IgD-negative memory B cell (primary cell): ENCODE measurements at regions not wholly inside any gene's neighbourhood (a gene's known extent, or its start where the extent isn't known, plus 50 kb on each side); places are given as distances from the start of the nearest gene placed in this dataset.

Experiments used
- H3K27ac Mint-ChIP-seq, 3 donors: one replicate each; pipeline ENCODE4 v1.8.0; 2020 to 2022; ENCODE audit warnings: mild to moderate bottlenecking in 3 of 3, mixed read lengths in 3 of 3, moderate library complexity in 1 of 3
- H3K27me3 Mint-ChIP-seq: one replicate; pipeline ENCODE4 v1.8.0; 2021; ENCODE audit warnings: mixed read lengths
- H3K36me3 Mint-ChIP-seq: one replicate; pipeline ENCODE4 v1.8.0; 2020; ENCODE audit warnings: mild to moderate bottlenecking, mixed read lengths
- H3K4me1 Mint-ChIP-seq, 3 donors: one replicate each; pipeline ENCODE4 v1.8.0; 2020 to 2022; ENCODE audit warnings: mixed read lengths in 3 of 3, mild to moderate bottlenecking in 1 of 3
- H3K4me3 Mint-ChIP-seq, 4 donors: one replicate each; pipeline ENCODE4 v1.8.0; 2020 to 2022; ENCODE audit warnings: mild to moderate bottlenecking in 4 of 4, mixed read lengths in 4 of 4, moderate library complexity in 3 of 4
- H3K9me3 Mint-ChIP-seq, 3 donors: one replicate each; pipeline ENCODE4 v1.8.0; 2020 to 2021; ENCODE audit warnings: mixed read lengths in 3 of 3, mild to moderate bottlenecking in 1 of 3

DNA sequence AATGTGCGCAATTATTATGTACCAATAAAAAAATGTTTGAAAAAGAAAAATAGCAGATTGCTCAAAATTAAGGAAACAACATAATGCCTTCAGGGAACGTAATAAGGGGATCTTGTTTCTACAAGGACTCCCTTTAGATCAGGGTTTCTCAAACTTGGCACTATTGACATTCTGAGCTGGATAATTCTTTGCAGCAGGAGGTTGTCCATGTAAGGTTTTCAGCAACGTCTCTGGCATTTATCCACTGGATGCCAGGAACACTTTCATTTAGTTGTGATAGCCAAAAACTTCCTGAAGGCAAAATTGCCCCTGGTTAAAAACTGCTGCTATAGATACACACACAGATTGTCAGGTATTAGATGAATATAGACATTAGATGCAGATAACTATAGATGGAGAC lies 666.7 kb upstream of the ADAMTS5 start:
- peaks cover 0 to 11% (median 2%) of the 10 kb centered on the region in 3 donors for H3K9me3 Mint-ChIP-seq

DNA sequence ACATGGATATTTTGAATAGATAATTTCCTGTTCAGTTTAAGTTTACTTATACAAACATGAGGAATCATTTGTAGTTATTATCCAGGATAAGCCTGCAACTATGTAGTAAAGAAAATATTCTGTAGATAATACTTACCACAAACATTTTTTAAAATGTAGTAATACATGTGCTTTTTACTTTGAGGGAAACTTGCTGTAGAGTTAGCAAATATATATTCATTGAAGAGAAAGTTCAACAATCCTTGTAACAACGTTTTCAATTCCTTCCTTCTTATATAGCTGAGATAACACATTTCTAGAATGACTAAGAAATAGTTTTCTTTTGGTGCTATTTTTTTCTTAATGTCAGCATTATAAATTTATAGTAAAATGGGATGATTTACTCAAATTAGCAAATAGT lies 664.6 kb upstream of the ADAMTS5 start:
- no peaks in the 10 kb centered on the region for H3K4me1 Mint-ChIP-seq
- H3K36me3 Mint-ChIP-seq, result no peaks in the 10 kb centered on the region
- no peaks in the 10 kb centered on the region for H3K27me3 Mint-ChIP-seq
- H3K4me3 Mint-ChIP-seq, result no peak overlapping the region
- H3K27ac Mint-ChIP-seq, result no peak overlapping the region
- peaks cover 0 to 3% (median 0%) of the 10 kb centered on the region in 3 donors for H3K9me3 Mint-ChIP-seq

More for the DNA sequence above, 666.7 kb upstream of the ADAMTS5 start:
- Mint-ChIP-seq H3K36me3 (no peaks in the 10 kb centered on the region), H3K4me3 (no peak overlapping the region), H3K27me3 (no peaks in the 10 kb centered on the region), H3K4me1 (no peaks in the 10 kb centered on the region), H3K27ac (no peak overlapping the region)

DNA sequence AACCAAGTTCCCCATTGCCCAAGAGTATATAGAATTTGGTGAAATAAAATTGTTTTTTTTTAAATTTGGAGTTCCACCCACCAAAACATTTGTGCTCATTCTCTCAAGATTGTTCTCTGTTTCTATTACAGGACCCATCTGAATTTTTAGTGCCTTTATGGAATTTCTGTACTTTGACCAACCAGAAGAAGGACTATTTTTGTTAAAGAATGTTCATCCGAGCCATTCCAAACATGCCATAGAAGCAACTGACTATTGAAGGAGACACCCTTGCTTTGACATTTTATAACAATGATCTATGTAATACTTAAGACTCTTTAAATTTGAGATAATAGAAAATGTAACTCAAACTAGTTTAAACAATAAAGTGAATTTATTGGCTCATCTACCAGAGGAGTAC lies 655.7 kb upstream of the ADAMTS5 start:
- no peaks in the 10 kb centered on the region for H3K4me1 Mint-ChIP-seq
- no peaks in the 10 kb centered on the region for H3K36me3 Mint-ChIP-seq
- peaks cover 2 to 7% (median 6%) of the 10 kb centered on the region in 3 donors for H3K9me3 Mint-ChIP-seq
- no peaks in the 10 kb centered on the region for H3K27me3 Mint-ChIP-seq
- H3K27ac Mint-ChIP-seq, result no peak overlapping the region
- H3K4me3 Mint-ChIP-seq, result no peak overlapping the region

DNA sequence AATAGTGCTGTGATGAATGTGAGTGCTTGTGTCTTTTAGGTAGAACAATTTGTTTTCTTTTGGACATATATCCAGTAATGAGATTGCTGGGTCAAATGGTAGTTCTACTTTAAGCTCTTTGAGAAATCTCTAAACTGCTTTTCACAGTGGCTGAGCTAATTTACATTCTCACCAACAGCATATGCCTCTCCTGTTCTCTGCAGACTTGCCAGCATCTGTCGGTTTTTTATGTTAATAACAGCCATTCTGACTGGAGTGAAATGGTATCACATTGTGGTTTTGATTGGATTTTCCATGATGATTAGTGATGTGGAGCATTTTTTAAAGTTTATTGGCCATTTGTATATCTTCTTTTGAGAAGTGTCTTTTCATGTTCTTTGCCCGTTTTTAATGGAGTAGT lies 647.3 kb upstream of the ADAMTS5 start:
- peaks cover 0 to 4% (median 0%) of the 10 kb centered on the region in 3 donors for H3K9me3 Mint-ChIP-seq
- no peak overlapping the region for H3K4me3 Mint-ChIP-seq
- no peaks in the 10 kb centered on the region for H3K4me1 Mint-ChIP-seq
- H3K36me3 Mint-ChIP-seq, result no peaks in the 10 kb centered on the region
- H3K27me3 Mint-ChIP-seq, result no peaks in the 10 kb centered on the region
- H3K27ac Mint-ChIP-seq, result no peak overlapping the region

DNA sequence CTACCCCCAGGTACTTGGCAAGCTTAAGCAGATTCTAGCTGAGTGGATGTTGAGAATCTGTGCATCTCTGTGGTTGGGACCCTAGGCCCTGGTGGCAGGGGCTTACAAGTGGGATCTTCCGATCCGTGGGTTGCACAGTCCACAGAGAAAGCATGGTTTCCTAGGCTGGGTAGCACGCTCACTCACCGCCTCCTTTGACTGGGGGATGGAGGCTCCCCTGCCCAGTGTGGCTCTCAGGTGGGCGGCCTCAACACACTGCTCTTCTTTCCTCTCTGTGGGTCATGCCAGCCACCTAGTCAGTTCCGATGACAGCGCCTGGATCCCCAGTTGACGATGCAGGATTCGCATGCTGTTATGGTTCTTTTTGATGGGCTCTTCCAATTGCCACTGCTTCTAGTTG lies 639.5 kb upstream of the ADAMTS5 start:
- Mint-ChIP-seq H3K36me3 (no peaks in the 10 kb centered on the region), H3K27me3 (no peaks in the 10 kb centered on the region), H3K4me1 (no peaks in the 10 kb centered on the region), H3K9me3 (peaks cover 3 to 11% (median 6%) of the 10 kb centered on the region in 3 donors), H3K27ac (no peak overlapping the region), H3K4me3 (no peak overlapping the region)

DNA sequence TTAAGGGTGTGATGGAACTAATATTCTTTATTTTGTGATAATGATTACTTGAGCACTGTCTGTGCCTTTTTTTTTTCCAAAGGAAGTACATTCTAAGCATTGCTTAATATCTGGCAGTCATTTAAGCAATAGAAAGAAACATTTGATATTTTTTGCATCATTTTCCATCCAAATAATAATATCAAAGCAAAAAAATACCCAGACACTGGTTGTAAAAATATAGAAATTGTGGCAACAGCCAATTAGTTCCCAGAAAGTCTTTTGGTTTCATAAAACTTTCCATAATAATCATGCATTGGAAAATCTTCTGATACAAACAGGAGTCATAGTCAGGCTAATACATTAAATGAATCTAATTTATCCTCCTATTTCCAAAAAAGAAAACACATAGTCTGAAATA lies 629.3 kb upstream of the ADAMTS5 start:
- Mint-ChIP-seq H3K27me3 (no peaks in the 10 kb centered on the region), H3K27ac (no peak overlapping the region), H3K4me1 (no peaks in the 10 kb centered on the region), H3K36me3 (no peaks in the 10 kb centered on the region), H3K9me3 (peaks cover 4 to 6% (median 5%) of the 10 kb centered on the region in 3 donors), H3K4me3 (no peak overlapping the region)

DNA sequence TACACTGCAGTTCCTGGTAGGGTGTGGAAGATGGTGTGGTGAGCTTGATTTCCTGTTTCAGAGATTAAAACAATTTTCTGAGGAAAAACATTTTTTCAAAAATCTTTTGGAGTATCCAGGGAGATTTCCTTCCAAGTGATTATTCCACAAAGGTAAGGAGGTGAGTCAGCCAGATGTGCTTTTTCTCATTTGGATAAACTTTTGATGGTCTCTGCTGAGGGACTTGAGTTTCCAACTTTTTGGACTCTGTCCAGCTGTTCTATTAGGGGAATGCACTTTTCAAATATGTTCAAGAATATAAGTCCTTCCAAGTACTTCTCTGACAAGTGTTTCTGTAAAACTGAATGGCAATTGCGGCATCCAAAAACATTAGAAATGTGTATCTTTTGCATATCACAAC lies 628.8 kb upstream of the ADAMTS5 start:
- Mint-ChIP-seq H3K9me3 (peaks cover 4 to 6% (median 5%) of the 10 kb centered on the region in 3 donors), H3K27ac (no peak overlapping the region), H3K27me3 (no peaks in the 10 kb centered on the region)

DNA sequence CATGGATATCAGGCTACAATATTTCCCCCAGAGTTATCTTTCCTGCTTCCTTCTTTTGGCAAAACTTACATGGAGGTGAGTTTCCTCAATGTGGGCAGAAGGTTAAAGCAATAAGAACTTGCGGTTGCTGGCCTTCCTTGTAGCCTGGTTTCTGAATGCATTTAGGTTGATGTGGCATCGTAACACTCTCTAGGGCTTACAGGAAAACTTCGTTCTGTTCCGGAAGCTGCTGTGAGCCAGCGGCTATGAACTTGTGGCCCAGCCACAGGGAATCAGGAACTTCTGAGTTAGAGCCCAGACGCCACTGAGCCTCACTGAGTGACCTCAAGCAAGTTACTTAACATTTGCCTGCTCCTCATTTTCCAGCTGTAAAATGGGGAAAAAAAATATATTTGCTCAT lies 623.4 kb upstream of the ADAMTS5 start:
- no peaks in the 10 kb centered on the region for H3K27me3 Mint-ChIP-seq
- H3K4me3 Mint-ChIP-seq, result no peak overlapping the region
- H3K36me3 Mint-ChIP-seq, result peaks cover 2% of the 10 kb centered on the region
- no peaks in the 10 kb centered on the region for H3K4me1 Mint-ChIP-seq
- H3K27ac Mint-ChIP-seq, result no peak overlapping the region
- H3K9me3 Mint-ChIP-seq, result peaks cover 0 to 2% (median 1%) of the 10 kb centered on the region in 3 donors

More for the DNA sequence above, 628.8 kb upstream of the ADAMTS5 start:
- no peaks in the 10 kb centered on the region for H3K36me3 Mint-ChIP-seq
- H3K4me1 Mint-ChIP-seq, result no peaks in the 10 kb centered on the region
- no peak overlapping the region for H3K4me3 Mint-ChIP-seq

DNA sequence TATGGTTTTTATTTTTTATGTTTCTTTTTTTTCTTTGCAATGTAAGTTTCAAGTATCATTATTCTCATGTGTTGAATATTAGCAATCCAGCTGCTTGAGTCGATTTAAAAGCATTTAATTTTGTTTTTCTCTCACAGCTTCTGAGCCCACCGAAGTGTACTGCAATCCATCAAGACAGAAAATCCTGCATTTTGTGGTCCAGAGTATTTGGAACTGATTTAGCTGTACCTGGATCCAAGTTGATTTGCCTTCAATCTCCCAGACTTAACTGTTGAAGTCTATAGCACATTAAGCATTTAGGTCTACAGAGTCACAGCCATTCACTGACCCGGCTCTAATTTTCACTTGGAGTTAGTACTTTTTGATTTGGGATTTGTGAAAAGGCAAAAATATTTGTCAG lies 622.9 kb upstream of the ADAMTS5 start:
- Mint-ChIP-seq H3K36me3 (peaks cover 2% of the 10 kb centered on the region), H3K4me1 (no peaks in the 10 kb centered on the region), H3K27ac (no peak overlapping the region), H3K9me3 (peaks cover 0 to 2% (median 1%) of the 10 kb centered on the region in 3 donors), H3K27me3 (no peaks in the 10 kb centered on the region), H3K4me3 (no peak overlapping the region)

DNA sequence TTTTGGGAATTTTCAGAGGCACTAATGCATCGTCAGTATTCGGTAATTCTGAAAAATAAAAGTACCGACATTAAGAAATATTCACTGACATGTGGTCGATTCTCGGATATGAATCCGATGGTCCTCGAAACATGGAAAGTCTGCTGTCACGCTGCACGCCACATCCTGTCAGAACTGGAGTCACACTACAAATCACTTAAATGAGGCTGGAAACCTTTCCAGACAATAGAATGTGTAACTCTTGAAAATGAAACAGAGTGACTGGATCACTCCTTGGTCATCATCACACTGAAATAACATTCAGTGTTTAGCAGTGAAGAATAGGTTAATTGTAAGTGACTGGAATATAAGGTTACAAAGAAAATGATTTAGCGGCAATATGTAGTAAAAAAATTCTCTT lies 620.1 kb upstream of the ADAMTS5 start:
- H3K27ac Mint-ChIP-seq, result no peak overlapping the region
- H3K27me3 Mint-ChIP-seq, result no peaks in the 10 kb centered on the region
- no peaks in the 10 kb centered on the region for H3K4me1 Mint-ChIP-seq
- H3K36me3 Mint-ChIP-seq, result peaks cover 2% of the 10 kb centered on the region
- peaks cover 0 to 2% (median 0%) of the 10 kb centered on the region in 3 donors for H3K9me3 Mint-ChIP-seq
- no peak overlapping the region for H3K4me3 Mint-ChIP-seq

DNA sequence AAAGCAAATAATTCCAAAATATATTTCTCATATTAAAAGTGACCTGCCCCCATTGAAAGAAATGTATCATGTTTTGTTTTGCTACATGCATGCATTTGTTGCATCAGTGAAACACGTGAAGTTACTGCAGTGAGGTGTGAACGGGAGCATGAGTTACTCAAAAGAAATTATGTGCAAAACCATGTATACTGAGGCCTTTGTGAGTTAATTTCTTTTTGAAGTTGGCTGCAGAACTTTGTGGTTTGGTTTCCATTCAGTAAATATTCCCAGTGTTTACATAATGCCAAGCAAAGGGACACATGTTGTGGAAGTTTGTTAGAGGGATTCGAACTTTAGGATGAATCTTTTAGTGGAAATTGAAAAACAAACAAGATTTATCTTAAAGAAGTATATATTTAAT lies 619.4 kb upstream of the ADAMTS5 start:
- no peak overlapping the region for H3K27ac Mint-ChIP-seq
- H3K36me3 Mint-ChIP-seq, result peaks cover 2% of the 10 kb centered on the region
- H3K9me3 Mint-ChIP-seq, result peaks cover 0 to 2% (median 0%) of the 10 kb centered on the region in 3 donors
- H3K4me3 Mint-ChIP-seq, result no peak overlapping the region
- H3K4me1 Mint-ChIP-seq, result no peaks in the 10 kb centered on the region
- no peaks in the 10 kb centered on the region for H3K27me3 Mint-ChIP-seq

DNA sequence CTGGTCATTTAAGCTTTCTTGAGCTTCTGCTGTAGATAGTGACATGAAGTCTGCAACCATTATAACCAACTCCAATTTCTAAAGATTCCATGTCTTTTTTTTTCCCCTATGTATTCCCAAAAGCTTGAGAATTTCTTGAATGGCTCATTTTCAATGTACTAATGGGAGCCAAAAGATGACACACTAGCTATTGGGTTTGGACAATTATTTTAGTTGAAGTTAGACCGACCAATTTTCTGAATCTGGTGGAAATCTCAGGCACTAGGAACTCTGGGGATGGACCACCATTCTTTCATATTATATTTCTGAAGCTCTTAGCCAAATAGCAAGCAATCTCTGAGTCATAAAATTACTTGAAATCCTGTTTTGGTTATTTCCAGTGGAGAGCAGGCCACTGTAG lies 617.4 kb upstream of the ADAMTS5 start:
- no peaks in the 10 kb centered on the region for H3K4me1 Mint-ChIP-seq
- peaks cover 0 to 2% (median 0%) of the 10 kb centered on the region in 3 donors for H3K9me3 Mint-ChIP-seq

DNA sequence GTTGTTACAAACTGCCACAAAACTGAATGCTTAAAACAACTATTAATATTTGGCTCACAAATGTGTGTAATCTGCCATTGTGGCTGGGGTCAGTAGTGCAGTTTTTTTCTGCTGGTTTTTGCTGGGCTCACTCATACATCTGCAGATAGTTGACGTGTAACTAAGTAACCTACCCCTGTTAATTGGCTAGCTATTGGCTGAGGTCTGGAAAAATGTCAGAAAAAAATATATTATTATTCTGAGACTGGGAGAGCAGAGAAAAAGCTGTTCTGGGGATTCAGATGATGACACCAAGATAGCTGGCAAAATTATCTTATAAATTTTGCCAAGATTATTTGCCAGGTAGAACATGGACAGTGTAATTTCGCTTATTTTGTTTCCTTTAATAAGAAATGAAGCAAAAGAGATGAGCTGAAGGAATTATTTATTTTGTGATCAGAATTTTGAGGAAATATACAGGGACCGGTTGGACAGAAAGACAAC lies 616.1 kb upstream of the ADAMTS5 start:
- Mint-ChIP-seq H3K36me3 (no peaks in the 10 kb centered on the region), H3K9me3 (peaks cover 0 to 2% (median 0%) of the 10 kb centered on the region in 3 donors), H3K27me3 (no peaks in the 10 kb centered on the region), H3K4me3 (no peak overlapping the region), H3K27ac (no peak overlapping the region), H3K4me1 (no peaks in the 10 kb centered on the region)

More for the DNA sequence above, 617.4 kb upstream of the ADAMTS5 start:
- Mint-ChIP-seq H3K36me3 (peaks cover 2% of the 10 kb centered on the region), H3K27me3 (no peaks in the 10 kb centered on the region), H3K4me3 (no peak overlapping the region), H3K27ac (no peak overlapping the region)

DNA sequence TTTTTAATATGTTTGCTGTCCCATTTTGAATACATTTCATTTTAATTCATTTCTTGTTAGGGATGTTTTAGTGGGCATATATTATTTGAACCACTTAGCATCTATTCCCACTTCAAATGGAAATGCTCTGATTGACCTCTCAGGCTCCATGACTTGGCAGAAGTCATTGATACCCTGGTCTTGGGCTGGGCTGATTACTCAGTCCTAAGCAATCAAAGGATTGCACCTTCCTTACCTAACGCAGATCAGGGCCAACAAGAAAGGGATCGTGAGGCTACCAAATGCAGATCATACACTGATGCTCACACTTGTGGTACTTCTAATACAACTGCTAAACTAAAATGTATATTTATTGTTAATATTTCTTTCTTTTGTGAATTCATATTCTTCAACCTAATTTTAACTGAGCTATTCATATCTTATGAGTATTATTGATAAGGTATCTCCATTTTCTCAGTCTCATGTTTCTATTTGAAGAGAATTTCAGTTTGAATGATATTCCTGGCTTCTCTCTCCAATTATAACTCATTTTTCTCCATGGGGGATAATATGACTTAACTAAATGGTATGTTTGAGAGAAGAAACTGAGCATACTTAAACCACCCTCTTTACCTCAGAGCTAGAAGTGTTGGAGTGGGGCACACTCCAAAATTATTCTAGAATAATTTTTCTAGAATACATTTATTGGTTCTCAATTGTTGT lies 615.5 kb upstream of the ADAMTS5 start:
- Mint-ChIP-seq H3K27ac (no peak overlapping the region), H3K4me3 (no peak overlapping the region), H3K27me3 (no peaks in the 10 kb centered on the region), H3K36me3 (no peaks in the 10 kb centered on the region), H3K9me3 (peaks cover 0 to 2% (median 0%) of the 10 kb centered on the region in 3 donors), H3K4me1 (no peaks in the 10 kb centered on the region)

DNA sequence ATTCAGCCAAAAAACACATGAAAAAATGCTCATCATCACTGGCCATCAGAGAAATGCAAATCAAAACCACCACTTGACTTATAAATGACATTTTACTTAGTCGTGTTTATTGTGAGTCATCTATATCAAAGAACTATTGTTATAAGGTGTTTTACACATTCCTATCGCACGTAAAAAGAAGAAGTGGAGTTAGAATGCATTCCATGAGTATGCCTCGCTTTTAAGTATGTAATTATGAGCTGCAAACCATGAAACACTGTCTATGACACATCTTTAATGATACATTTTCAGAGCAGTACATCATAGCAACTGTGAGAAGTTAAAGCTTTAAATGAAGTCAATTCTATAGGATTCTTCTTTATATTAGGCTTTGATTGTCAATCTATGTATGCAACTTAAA lies 614.3 kb upstream of the ADAMTS5 start:
- no peaks in the 10 kb centered on the region for H3K36me3 Mint-ChIP-seq
- H3K9me3 Mint-ChIP-seq, result no peaks in the 10 kb centered on the region
- no peak overlapping the region for H3K4me3 Mint-ChIP-seq
- no peaks in the 10 kb centered on the region for H3K4me1 Mint-ChIP-seq
- H3K27ac Mint-ChIP-seq, result no peak overlapping the region
- no peaks in the 10 kb centered on the region for H3K27me3 Mint-ChIP-seq

DNA sequence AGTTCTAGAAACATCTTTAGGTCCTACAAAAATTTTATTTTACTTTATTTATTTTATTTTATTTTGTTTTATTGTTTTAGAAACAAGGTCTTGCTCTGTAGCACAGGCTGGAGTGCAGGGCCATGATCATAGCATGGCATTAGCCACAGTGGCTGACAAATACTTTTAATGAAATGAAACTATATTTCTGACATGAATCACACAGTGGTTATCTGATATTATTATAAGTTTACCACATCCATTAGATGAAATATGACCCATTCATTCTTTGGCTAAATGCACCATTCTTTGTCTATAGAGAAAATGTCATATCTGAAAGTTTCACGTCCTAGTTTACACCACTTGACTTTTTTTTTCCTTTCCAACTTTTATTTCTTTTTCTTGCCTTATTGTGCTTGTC lies 613.4 kb upstream of the ADAMTS5 start:
- Mint-ChIP-seq H3K27ac (no peak overlapping the region), H3K4me3 (no peak overlapping the region), H3K36me3 (no peaks in the 10 kb centered on the region), H3K4me1 (no peaks in the 10 kb centered on the region), H3K27me3 (no peaks in the 10 kb centered on the region), H3K9me3 (no peaks in the 10 kb centered on the region)
